Hematopoietic multipotent progenitor cell (in vitro differentiated cells): ENCODE measurements at regions not wholly inside any gene's neighbourhood (a gene's known extent, or its start where the extent isn't known, plus 50 kb on each side); places are given as distances from the start of the nearest gene placed in this dataset.
A peak's percentile ranks its signal among the peaks of the same experiment; 100 is the strongest.

ENCODE experiments used
- DNase-seq, 3 donors: peaks; one replicate each; pipeline ENCODE4 v3.0.0-alpha.2; 2011 to 2015; ENCODE audit warnings: low read depth in 2 of 3, low spot score in 2 of 3

DNA sequence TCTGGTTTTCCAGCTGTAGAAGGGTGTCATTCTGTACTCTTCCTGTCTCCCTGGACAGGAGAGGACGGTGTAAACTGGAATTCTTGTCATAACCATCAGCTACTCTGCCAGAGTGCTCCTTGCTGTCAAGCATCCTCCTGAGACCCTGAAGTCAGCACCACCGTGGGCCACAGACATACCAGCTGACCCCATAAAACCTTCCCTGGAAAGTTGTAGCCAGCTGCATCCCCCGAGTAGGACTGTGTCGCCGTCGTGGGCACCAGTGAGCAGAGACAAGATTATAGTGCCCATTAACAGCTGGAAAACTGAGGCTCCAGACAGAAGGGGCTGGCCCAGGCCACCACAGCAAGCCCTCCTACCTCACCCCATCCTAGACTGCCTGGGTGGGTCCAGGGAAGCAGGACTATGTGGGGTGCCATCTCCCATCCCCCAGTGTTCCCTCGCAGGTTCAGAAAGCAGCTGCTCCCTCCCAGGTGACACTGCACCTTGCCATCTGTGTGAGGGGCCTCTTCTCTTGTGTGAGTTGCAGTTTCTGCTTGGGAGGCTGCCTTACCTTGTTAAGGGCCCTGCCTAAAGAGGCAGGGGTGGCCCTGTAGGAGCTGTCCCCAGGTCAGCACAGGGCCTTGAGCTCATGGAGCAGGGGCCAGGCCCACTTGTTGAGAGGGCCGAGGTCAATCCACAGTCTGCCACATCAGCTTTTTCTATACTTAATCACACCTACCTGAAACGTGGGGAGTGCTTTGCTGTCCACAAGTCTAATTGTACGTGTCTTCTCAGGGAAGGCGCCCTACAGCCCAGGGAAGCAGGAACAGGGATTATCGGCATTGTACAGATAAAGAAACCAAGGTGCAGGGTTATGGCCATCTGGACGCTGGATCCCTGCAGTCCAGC lies 191.9 kb upstream of the LINGO1 start:
- DNase-seq, result no peak

DNA sequence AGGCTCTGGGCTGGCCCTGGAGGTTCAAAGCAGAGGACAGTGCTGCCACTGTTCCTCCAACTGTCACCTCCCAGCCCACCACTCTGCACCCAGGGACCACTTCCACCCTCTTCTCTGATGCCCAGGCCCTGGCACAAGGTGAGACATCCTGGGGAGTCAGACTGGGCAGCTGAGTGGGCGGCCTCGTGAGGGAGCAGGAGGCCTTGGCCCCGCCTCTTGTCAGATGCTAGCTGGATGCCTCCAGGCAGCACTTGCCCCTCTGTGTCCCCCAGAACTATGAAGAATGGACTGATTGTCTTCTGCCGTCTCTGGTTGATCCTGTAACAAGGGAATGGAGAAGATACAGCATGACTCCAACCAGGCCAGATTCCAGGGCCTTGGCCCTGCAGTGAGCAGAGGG lies 191.0 kb upstream of the LINGO1 start:
- DNase-seq, result no peak

DNA sequence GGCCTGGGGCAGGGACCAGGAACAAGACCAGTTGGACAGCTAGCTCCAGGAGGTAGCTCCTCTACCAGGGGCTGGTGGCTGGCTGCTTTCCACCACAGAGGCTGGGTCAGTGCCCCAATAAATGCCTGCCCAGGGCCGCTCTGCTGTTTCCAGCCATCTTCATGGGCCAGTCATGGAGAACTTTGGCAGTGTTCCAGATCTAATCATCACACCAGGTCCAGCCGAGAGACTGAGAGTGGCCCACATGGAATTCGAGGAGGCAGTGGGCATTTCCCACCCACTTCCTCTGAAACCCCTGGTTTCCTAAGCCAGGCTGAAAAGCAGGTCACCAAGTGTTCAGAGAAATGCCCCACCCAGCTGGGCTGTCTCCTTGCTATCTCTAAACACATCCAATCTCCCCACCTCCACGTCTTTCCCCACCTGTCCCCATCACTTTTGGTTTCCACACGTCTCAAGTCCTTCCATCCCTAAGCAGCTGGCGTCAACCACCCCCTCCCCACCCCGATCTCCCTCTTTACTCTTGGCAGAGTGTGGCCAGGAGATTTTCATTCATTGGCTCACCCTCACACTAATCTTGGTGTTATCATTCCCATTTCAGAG lies 190.0 kb upstream of the LINGO1 start:
- no peak for DNase-seq

DNA sequence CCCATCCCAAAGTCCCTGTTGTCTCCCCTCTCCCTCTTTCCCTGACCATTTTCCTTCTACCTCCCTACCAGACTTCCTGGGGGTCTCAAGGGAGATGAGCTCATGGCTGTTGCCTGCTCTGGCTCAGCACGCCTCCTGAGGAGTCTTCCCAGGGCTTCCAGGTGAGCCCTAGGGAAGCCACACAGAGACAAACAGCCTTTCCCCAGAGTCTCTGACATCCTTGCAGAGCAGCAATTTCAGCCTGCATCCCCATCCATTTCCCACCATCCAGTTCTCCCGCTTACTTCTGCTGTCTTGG lies 189.2 kb upstream of the LINGO1 start:
- DNase-seq, result no peak

DNA sequence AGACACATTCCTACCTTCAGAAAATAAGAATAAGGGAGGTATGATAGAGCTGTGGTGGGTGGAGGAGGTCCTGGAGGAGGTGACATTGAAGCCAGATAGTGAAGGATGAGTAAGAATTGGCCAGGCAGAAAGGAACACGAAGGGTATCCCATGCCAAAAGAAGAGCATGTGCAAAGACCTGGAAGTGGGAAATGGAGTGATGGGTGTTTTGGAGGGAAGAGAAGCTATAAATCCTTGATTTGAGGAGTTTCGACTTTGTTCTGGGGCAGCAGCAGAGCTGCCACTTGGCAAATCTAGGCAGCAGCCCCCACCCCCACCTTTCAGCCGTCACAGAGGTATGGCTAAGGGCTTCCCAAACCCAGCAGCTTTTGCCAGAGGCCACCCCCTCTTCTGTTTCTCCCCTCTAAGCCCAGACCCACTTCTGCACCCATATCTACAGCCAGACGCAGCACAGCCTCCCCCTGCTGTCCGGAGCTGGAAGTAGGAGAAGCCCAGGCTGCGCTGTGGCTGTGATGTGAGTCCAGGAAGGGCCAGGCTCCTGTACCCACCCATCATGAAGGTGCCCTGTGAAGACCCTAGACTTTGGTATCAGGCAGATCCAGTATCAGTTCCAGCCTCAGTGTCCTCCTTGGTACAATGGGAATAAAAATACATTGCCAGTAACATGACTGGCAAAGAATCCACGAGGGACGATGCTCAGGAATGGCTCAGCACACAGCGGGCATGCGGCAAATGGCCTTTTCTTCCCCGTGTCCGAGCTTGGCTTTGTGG lies 188.7 kb upstream of the LINGO1 start:
- peak in 2 of 3 donors; percentile 62 to 80 for DNase-seq

DNA sequence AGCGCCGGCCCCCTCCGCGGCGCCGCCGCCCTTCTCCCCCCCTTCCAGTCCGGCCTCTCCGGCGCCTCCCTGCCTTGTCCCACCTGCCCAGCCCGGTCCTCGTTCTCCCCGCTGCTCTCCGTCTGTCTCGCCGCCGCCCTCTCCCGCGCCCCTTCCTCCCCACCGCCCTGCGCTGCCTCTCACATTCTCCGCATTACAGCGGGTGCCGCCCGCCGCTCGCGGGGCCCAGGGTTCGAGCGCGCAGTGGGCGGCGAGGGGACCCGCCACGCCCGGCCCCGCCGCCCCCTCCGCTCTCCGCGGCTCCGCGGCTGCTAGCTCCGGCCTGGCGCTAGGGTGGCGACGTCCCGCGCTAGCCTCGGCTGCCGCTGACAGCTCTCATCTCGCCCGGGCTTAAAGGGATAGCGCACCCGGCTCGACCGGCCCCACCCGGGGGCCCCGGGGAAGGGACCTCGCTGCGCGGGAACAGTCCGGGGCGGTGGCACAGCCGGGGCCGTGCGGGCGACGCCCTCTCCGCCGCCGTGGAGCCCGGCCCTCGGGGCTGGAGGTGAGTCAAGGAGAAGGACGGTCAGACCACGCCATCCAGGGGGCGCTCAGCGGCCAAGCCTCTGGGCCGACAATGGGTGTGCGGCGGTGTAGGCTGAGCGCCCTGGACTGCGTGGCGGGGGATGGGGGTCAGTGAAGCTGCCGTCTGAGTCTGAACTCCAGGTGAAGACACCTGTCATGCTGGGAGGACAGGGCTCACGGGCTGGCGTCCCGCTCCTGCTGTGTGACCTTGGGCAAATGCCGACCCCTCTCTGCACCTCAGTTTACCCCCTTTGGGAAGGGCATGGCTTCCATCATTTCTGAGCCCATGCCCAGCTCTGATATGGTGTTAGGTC lies 187.4 kb upstream of the LINGO1 start:
- peak in 1 of 3 donors; percentile 22 for DNase-seq

DNA sequence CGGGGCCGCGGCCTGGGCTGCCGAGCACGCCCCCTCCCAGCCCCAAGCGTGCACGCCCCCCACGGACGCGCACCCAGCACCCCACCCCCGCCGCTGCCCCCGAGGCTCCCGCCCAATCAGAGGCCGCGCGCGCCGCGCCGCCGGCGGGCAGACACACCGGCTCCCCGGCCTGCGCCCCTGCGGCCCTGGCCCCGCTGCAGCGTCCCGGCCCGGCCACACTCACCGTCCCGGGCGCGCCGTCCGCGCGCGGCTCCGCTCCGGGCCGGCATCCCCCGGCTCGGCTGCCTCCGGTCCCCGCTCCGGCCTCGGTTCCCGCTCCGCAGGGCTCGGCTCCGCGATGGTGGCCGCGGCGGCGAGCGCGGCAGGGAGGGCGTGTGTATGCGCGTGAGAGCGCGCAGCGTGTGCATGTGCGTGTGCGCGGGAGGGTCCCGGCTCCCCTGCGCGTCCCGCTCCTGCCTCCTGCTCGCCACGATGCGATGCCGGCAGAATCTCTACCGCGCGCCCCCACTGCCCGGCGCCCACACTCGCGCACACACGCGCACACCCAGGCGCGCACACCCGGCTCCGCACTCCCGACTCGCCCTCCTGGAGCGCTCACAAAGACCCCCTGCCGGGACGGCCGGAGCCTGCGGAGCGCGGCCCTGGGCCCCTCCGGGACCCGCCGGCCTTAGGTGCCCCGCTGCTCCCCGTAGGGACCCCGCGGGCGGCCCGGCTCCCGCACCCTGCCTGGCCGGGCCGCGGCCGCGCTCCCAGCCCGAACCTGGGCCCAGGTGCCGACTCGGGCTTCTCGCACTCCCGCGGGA lies 186.5 kb upstream of the LINGO1 start:
- no peak for DNase-seq

DNA sequence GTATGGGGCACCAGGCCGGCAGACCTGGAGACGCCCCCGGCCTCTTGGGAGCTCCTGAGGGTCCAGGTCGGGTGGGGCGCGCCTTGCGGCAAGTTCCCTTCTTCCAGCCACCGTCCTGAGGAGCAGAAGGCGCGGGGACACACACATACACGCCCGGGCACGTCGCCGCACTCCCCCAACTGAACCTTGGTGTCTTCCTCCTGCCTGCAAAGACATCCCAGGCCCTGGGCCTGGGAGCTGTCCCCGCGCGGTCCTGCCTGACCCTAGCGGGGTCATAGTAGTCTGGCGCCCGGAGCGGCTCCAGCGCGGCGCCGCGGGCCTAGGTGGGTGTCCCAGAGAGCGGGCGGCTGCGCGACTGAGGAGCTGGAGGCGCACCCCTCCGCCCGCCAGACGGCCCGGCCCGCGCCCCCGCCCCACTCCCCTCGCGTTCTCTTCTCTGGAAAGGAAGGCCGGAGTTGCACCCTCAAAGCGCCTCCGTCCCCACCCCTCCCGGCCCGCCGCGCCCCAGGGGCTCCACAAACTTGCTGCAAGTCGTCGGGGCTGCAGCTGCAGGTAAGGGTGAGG lies 185.9 kb upstream of the LINGO1 start:
- DNase-seq, result no peak

DNA sequence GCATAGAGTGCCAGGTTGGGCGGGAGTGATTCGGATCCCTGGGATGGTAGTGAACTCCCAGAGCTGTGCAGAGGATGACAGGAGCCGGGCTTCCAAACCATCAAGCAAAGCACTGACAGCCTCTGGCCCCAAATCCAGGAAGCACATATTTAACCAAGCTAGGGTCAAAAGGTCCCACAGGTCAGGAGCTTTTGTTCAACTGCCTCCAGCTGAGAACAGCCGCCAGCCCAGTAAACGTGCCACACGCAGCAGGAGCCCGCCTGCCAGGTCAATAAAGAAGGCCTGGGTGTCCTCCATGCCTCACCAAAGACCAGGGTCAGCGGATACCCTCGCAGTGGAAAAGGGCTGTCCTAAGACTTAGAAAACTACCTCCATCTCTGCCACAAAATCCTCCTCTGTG lies 184.7 kb upstream of the LINGO1 start:
- no peak for DNase-seq

DNA sequence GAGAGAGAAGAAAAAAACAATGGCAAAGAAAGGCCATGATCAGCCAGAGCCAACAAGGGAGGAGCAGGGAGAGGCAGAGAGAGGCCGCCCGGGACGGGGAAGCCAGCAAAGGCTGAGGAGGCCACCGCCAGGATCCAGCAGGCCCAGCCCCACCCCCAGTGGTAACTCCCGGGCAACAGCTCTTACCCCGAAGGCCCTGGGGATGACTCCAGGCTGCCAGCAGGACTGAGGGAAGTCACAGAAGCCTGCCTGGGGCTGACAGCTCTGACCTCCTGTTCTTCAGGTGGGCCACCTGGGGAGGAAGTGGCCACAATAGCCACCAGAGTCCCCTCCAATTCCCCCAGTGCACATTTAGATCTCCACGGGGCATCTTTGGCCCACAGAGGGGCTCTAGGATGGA lies 184.3 kb upstream of the LINGO1 start:
- no peak for DNase-seq

DNA sequence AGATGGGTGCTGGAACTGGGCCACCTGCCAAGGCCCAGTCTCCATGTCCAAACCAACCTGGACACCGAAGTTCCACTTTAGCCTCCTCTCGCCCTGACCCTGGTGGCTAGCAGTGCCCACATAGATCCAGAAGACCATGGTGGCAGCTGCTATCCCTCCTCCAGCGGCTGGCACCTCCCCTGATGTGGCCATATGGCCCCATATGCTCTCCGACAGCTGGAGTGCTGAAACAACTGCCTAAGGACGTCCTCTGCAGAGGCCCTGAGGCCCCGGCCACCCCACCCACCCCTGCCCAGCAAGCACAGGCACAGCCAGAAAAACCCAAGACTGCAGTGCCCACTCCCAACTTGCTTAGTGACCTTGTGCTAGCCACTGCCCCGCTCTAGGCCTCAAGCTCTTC lies 182.3 kb upstream of the LINGO1 start:
- no peak for DNase-seq

DNA sequence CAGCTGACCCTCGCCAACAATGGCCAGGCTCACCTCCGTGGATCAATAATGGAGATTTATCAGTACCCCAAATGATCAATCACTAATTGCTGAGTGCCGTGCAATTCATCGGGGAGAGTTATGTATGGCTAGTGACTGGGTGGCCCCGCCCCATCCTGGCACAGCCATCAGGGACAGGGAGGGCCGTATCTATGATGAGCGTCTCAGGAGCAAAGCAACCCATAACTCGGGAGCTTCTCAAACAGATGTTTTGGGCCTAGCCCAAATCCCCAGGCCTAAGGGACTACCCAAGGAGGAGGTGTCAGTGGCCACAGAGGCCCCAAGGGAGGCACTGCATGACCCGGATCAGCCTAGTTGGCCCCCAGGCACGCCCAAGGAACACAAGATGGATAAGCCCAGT lies 180.0 kb upstream of the LINGO1 start:
- no peak for DNase-seq

DNA sequence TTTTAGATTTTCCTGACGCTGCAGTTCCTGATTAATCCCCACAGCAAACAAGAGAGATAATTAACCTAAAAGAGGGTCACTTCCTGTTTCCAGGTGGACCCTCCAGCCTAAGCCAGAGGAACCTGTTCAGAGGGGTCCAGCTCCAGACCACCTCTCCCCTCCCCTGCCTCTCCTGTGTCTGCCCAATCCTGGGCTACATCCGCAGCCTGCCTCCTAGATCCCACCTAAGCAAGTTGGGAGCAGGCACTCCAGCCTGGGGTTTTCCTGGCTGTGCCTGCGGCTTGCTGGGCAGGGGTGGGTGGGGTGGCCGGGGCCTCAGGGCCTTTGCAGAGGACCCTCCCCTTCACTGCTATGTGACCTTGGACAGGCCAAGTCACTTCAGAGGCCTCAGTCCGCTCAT lies 178.6 kb upstream of the LINGO1 start:
- no peak for DNase-seq

DNA sequence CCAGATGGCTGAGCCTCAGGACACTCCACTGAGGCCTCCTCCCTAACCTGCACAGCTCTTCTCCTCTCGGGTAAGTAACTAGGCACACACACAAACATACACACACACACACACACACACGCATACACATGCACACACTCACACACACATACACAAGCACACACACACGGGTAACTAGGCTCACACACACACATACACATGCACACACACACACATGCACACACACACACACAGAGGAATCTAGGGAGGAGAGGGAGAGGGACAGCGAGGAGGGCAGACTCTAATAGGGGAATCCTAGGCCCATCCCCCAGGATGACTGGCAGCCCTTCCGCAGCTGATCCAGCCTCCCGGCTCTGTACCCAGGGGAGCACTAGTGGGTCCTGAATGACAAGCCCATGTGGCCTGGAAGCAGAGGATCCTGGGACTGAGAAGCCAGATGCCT lies 177.4 kb upstream of the LINGO1 start:
- DNase-seq, result no peak

DNA sequence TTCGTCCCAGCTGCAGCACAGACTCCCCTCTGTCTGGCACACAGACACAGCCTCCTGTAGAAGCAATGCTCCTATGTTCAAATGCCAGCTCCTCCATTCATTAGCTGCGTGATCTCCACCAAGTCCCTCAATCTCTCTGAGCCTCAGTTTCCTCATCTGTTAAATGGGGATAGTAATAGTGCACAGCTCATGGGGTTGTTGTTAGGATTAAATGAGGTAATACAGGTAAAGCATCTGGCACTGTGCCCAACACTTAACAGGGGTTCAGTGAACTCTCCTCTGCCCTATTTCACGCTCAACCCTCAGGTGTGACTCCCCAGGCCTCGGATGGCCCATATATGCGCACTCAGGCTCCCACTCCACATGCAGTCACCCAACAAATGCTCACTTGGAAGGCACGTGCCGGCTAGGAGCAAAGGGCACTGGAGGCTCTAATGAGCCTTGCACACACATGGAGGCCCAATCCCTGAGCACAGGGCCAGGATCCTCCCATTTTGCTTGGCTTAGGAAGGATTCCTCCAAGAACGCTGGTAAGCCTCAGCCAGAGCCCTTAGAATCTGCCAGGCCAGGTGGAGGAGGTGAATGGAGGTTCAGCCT lies 176.0 kb upstream of the LINGO1 start:
- no peak for DNase-seq

DNA sequence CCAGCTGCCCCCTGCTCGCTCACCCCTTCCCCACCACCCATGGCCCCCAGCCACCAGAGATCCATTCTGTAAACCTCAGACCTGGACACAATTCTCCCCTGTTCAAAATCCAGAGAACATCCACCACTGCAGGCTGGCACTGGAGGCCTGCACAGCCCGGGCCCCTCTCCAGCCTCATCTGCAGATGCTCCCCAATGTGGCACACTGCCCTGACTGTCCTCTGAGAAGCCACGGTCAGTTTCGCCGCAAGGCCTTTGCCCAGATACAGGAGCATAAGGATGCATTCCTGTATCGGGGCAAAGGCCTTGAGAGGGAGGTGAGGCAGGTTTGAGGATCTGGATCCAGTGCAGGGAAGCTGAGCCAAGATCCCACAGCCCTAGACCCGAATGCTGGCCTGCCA lies 175.4 kb upstream of the LINGO1 start:
- DNase-seq, result no peak

DNA sequence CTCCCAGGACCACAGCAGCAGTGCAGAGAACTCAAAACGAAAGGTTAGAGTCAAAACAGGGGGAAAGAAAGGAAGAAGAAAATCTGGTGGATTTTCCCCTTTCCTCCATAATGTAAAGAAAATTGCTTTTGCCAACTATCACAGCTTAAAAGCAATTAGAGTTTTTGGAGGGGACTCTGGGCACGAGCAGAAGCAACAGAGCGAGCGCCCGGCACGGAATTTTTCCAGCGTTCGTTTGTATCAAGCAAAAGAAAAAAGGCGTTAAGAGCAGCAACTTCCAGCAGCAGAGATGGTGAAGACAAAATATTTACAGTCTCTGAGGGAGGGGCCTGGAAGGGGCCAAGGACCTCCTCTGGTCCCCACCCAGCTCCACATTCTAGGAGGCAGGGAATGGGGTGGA lies 174.9 kb upstream of the LINGO1 start:
- no peak for DNase-seq

DNA sequence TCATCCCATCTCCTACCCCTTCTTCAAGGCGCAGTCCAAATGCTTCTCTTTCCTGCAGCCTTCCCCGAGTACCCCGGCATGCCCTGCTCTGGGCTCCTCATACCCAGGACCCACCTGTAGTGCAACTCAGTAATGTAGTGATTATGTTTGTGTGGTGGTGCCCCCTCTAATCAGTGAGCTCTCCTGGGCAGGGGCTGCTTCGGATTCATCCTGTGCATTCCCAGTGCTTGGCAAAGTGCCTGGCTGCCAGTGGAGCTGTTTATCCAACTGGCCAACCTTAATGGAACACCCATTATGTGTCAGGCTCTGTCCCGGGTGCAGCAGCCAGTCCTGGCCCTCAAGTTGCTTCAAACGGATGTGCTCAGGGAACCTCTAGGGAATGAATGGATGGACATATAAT lies 174.4 kb upstream of the LINGO1 start:
- DNase-seq, result no peak

DNA sequence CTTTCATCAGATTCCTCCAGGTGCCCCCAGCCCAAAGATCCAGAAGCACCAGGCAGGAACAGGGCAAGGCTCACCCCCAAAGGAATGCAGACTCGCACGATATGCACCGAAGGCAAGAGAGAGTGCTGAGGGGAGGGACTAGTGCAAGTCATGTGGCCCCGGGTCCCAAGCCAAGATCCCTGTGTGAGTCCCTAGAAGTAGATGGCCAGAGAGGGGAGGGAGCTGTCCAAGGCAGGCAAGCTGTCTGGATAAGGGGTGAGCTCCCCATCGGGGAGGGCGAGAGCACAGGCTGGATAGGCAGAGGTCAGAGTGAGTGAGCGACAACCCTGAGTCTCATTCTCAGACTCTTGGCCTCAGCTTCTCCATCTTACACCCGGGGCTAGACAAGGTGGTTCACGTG lies 171.5 kb upstream of the LINGO1 start:
- DNase-seq, result no peak
